ENCODE measurements at regions not wholly inside any gene's neighbourhood (a gene's known extent, or its start where the extent isn't known, plus 50 kb on each side); places are given as distances from the start of the nearest gene placed in this dataset.

DNA sequence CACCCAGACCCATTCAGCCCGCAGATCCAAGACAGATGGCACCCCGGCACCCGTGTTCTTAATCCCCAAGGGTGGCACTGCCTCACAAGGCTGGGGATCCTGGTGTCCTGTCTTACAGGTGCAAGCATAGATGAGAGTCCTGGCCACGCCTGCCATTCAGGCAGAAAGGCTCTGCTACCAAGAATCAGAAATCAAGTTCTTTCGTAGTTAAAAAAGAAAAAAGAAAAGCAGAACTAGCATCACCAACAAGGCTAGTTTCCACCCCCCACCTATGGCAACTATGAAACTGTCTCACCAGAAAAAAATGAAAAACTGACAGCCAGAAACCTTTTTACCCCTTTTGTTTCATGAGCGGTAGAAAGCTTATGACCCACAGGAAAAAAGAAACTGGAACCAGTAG, 170.4 kb downstream of the SYK start:
- TF ChIP-seq CTCF (conservative IDR thresholded peaks at IDR 0.05; ENCODE audit: low read depth in 2 of 2) (no peak), EZH2 (IDR thresholded peaks at IDR 0.05; ENCODE audit: low read depth, unreplicated experiment) (no peak), JUNB (IDR thresholded peaks at IDR 0.05; ENCODE audit: unreplicated experiment) (no peak), NANOG (IDR thresholded peaks at IDR 0.05; ENCODE audit: borderline replicate concordance) (no peak), STAT1 (IDR thresholded peaks at IDR 0.05; ENCODE audit: unreplicated experiment) (no peak), ZNF331 (CRISPR knock-in tag; IDR thresholded peaks at IDR 0.05; ENCODE audit: low read depth) (no peak), POLR2AphosphoS5 (IDR thresholded peaks at IDR 0.05; ENCODE audit: low read depth) (no peak), EZH2phosphoT487 (IDR thresholded peaks at IDR 0.05; ENCODE audit: unreplicated experiment) (no peak), ETS1 (IDR thresholded peaks at IDR 0.05) (no peak), CREB1 (CRISPR knock-in tag; IDR thresholded peaks at IDR 0.05; ENCODE audit: low read depth) (no peak), ZNF114 (CRISPR knock-in tag; IDR thresholded peaks at IDR 0.05) (no peak)
- TF ChIP-seq, protein P1, sequence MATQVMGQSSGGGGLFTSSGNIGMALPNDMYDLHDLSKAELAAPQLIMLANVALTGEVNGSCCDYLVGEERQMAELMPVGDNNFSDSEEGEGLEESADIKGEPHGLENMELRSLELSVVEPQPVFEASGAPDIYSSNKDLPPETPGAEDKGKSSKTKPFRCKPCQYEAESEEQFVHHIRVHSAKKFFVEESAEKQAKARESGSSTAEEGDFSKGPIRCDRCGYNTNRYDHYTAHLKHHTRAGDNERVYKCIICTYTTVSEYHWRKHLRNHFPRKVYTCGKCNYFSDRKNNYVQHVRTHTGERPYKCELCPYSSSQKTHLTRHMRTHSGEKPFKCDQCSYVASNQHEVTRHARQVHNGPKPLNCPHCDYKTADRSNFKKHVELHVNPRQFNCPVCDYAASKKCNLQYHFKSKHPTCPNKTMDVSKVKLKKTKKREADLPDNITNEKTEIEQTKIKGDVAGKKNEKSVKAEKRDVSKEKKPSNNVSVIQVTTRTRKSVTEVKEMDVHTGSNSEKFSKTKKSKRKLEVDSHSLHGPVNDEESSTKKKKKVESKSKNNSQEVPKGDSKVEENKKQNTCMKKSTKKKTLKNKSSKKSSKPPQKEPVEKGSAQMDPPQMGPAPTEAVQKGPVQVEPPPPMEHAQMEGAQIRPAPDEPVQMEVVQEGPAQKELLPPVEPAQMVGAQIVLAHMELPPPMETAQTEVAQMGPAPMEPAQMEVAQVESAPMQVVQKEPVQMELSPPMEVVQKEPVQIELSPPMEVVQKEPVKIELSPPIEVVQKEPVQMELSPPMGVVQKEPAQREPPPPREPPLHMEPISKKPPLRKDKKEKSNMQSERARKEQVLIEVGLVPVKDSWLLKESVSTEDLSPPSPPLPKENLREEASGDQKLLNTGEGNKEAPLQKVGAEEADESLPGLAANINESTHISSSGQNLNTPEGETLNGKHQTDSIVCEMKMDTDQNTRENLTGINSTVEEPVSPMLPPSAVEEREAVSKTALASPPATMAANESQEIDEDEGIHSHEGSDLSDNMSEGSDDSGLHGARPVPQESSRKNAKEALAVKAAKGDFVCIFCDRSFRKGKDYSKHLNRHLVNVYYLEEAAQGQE (IDR thresholded peaks at IDR 0.05; ENCODE audit: unreplicated experiment) = no peak
- TF ChIP-seq, protein P2, sequence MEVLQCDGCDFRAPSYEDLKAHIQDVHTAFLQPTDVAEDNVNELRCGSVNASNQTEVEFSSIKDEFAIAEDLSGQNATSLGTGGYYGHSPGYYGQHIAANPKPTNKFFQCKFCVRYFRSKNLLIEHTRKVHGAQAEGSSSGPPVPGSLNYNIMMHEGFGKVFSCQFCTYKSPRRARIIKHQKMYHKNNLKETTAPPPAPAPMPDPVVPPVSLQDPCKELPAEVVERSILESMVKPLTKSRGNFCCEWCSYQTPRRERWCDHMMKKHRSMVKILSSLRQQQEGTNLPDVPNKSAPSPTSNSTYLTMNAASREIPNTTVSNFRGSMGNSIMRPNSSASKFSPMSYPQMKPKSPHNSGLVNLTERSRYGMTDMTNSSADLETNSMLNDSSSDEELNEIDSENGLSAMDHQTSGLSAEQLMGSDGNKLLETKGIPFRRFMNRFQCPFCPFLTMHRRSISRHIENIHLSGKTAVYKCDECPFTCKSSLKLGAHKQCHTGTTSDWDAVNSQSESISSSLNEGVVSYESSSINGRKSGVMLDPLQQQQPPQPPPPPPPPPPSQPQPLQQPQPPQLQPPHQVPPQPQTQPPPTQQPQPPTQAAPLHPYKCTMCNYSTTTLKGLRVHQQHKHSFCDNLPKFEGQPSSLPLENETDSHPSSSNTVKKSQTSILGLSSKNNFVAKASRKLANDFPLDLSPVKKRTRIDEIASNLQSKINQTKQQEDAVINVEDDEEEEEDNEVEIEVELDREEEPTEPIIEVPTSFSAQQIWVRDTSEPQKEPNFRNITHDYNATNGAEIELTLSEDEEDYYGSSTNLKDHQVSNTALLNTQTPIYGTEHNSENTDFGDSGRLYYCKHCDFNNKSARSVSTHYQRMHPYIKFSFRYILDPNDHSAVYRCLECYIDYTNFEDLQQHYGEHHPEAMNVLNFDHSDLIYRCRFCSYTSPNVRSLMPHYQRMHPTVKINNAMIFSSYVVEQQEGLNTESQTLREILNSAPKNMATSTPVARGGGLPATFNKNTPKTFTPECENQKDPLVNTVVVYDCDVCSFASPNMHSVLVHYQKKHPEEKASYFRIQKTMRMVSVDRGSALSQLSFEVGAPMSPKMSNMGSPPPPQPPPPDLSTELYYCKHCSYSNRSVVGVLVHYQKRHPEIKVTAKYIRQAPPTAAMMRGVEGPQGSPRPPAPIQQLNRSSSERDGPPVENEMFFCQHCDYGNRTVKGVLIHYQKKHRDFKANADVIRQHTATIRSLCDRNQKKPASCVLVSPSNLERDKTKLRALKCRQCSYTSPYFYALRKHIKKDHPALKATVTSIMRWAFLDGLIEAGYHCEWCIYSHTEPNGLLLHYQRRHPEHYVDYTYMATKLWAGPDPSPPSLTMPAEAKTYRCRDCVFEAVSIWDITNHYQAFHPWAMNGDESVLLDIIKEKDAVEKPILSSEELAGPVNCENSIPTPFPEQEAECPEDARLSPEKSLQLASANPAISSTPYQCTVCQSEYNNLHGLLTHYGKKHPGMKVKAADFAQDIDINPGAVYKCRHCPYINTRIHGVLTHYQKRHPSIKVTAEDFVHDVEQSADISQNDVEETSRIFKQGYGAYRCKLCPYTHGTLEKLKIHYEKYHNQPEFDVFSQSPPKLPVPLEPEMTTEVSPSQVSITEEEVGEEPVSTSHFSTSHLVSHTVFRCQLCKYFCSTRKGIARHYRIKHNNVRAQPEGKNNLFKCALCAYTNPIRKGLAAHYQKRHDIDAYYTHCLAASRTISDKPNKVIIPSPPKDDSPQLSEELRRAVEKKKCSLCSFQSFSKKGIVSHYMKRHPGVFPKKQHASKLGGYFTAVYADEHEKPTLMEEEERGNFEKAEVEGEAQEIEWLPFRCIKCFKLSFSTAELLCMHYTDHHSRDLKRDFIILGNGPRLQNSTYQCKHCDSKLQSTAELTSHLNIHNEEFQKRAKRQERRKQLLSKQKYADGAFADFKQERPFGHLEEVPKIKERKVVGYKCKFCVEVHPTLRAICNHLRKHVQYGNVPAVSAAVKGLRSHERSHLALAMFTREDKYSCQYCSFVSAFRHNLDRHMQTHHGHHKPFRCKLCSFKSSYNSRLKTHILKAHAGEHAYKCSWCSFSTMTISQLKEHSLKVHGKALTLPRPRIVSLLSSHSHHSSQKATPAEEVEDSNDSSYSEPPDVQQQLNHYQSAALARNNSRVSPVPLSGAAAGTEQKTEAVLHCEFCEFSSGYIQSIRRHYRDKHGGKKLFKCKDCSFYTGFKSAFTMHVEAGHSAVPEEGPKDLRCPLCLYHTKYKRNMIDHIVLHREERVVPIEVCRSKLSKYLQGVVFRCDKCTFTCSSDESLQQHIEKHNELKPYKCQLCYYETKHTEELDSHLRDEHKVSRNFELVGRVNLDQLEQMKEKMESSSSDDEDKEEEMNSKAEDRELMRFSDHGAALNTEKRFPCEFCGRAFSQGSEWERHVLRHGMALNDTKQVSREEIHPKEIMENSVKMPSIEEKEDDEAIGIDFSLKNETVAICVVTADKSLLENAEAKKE (CRISPR knock-in tag; IDR thresholded peaks at IDR 0.05) = no peak

More for the DNA sequence above, 170.4 kb downstream of the SYK start:
- H3K4me1 ChIP-seq (ENCODE audit: insufficient read depth) = peaks cover 10% of the 10 kb centered on the region
- no peaks in the 10 kb centered on the region for H3K36me3 ChIP-seq (ENCODE audit: insufficient read depth)
- DNase-seq (ENCODE audit: low spot score) (no peak), ATAC-seq (no peak)
- Mint-ChIP-seq H3K27me3 (ENCODE audit: insufficient read depth, low read depth, poor library complexity) (peaks cover 9% of the 10 kb centered on the region), H3K4me1 (peaks cover 13% of the 10 kb centered on the region), H3K36me3 (ENCODE audit: low read depth) (no peaks in the 10 kb centered on the region), H3K27ac (no peak overlapping the region), H3K4me3 (no peak overlapping the region), H3K9me3 (no peaks in the 10 kb centered on the region)
- H3K79me2 ChIP-seq (replicated peaks; ENCODE audit: insufficient read depth) = no peaks in the 10 kb centered on the region
- no peaks in the 10 kb centered on the region for H3K27me3 ChIP-seq (ENCODE audit: insufficient read depth)
- H3K27ac ChIP-seq (ENCODE audit: low read depth) = no peak overlapping the region
- H3K4me2 ChIP-seq = no peak overlapping the region
- no peaks in the 10 kb centered on the region for H3F3A ChIP-seq (replicated peaks; ENCODE audit: low read depth)
- 0 out of 2 replicates have a peak, but pooled peaks cover 6% of the 10 kb centered on the region for H3K9me2 ChIP-seq (ENCODE audit: insufficient read depth)
- no peak overlapping the region for H3K4me3 ChIP-seq
- H4K20me1 ChIP-seq (replicated peaks; ENCODE audit: insufficient read depth) = no peaks in the 10 kb centered on the region
- H2AFZ ChIP-seq = peak overlapping the region; percentile 32; the same call in 1 of the 2 replicates
